Right hindlimb (tissue), 1 donor: ENCODE measurements at regions not wholly inside any gene's neighbourhood (a gene's known extent, or its start where the extent isn't known, plus 50 kb on each side); places are given as distances from the start of the nearest gene placed in this dataset.
"Not testable (repeated sequence)": the region's sequence is repeated elsewhere in the genome, so short reads cannot be mapped to it uniquely, and the experiment has no call there.

Source experiments
- DNase-seq: peaks from one replicate; pipeline ENCODE4 v3.0.0-alpha.2; 2018

DNA sequence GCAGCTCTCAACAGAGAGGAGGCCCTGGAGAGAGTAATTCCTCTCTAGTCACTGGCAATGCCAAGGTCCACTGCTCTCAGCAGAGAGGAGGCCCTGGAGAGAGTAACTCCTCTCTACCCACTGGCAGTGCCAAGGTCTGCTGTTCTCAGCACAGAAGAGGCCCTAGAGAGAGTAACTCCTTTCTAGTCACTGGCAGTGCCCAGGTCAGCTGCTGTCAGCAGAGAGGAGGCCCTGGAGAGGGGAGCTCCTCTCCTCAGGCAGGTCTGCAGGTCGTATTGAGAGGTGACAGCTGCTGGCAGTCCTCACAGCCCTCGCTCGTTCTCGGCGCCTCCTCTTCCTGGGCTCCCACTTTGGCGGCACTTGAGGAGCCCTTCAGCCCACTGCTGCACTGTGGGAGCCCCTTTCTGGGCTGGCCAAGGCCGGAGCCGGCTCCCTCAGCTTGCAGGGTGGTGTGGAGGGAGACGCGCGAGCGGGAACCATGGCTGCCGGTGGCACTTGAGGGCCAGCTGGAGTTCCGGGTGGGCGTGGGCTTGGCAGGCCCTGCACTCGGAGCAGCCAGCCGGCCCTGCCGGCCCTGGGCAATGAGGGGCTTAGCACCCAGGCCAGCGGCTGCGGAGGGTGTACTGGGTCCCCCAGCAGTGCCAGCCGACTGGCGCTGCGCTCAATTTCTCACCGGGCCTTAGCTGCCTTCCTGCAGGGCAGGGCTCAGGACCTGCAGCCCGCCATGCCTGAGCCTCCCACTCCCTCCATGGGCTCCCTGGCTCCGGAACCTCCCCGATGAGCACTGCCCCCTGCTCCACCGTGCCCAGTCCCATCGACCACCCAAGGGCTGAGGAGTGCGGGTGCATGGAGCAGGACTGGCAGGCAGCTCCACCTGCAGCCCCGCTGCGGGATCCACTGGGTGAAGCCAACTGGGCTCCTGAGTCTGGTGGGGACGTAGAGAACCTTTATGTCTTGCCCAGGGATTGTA lies 642.9 kb downstream of the PRR16 start:
- DNase-seq, result not testable (repeated sequence)

DNA sequence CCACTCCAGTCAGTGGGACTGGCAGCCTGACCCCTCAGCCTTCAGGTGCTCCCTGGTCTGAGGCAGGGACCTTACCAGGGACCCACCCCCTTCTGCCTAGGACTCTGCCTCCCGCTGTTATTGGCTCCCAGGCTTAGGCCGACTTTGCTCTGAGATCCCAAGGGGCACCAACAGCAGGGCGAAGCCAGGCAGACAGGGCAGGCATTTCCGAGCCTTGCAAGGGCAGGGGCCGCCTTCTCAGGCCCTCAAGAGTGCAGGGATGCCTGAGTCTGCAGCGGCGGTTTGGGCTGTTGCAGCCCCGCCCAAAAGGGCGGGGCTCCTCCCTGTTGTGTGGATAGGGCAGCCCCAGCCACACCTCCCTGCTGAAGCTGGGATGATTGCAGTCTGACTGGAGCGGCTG lies 644.6 kb downstream of the PRR16 start:
- no peak for DNase-seq

- DNase-seq, result no peak
Observed at GRCh38 chr5:121109817-121110216, 645.7 kb downstream of the PRR16 start.

GRCh38 chr5:121121786-121122185 lies 657.7 kb downstream of the PRR16 start:
- DNase-seq, result no peak

DNA sequence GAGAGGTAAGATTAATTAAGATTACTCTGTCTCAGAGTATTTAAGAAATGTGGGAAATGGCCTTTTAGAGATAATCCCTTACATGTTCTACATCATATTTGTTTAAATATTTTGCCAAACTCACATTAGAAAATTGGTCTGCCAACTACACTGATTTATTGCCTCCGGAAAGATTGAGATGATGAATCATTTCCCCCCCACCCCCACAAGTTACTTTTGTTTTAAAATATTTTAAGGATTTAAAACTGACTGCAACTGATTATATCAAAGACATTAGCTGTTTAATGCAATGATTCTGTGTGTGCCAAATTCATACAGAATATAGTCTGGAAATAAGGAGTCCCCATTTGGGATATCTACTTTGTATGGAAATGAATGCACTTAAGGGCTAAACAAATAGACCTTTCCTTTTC lies 674.4 kb downstream of the PRR16 start:
- no peak for DNase-seq

DNA sequence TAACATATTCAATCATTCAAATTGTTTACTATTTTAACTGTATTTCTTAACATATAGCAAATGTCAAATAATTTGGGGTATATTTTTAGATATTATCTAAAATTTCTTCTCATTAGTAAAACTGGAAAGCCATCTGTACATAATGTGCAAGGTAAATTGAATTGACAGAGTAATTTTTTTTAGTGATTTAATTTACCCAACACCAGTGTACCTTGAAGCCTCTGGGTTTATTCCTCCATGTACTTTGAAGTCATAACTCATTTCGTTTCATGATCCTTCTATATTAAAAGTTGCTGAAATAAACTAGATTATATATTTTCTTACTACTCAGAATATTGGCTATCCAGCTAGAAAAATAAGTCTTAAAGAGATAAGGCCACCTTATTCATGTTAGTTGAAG lies 674.9 kb downstream of the PRR16 start:
- no peak for DNase-seq

DNA sequence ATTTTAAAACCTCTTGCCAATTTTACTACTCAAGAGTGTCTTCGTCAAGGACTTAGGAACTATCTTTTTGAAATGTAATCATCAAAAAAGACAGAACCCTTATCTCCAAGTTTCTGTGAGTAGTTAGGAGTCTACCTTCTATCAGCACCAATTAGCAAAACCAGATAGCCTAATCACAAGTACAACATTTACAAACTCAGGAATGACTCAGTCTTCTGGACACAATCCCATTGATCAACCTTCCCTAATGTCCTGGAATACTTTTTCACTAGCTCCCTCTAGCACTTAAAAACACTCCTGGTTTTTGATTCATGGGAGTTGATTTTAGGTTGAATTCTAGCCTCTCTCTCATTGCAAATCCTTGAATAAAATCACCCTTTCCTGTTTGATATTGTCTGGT lies 680.7 kb downstream of the PRR16 start:
- no peak for DNase-seq

DNA sequence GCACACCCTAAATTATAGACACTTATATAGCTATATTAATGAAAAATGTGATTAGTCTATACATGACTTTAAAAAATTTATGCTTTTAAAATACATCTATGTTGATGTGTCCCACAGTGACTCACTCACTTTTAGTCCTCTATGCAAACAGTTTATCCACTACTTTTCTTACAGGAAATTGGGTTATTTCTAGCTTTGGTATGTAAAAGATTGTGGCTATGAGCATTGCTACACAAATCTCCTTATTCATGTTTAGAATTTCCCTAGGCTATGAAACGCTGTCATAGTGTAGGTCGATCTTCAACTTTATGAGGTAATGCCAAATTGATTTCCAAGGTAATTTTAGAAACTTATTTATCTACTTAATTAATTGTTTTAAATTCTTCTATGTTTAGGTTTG lies 687.4 kb downstream of the PRR16 start:
- DNase-seq, result no peak

DNA sequence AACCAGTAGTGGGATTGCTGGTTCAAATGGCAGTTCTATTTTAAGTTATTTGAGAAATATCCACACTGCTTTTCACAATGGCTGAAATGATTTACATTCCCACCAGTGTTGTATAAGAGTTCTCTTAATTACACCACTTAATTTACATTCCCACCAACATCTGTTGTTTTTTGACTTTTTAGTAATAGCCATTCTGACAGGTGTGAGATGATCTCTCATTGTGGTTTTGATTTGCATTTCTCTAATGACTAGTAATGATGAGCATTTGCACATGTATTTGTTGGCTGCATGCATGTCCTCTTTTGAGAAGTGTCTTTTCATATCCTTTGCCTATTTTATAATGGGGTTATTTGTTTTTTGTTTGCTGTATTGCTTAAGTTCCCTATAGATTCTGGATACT lies 688.3 kb downstream of the PRR16 start:
- DNase-seq, result no peak

DNA sequence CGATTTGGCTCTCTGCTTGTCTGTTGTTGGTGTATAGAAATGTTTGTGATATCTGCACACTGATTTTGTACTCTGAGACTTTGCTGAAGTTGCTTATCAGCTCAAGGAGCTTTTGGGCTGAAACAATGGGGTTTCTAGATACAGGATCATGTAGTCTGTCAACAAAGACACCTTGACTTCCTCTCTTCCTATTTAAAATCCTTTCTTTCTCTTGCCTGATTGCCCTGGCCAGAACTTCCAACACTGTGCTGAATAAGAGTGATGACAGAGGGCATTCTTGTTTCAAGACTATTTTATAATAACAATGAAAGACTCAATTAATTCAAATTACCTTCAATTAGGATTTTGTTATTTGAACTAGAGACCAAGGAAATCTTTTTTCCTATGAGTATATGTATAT lies 692.5 kb downstream of the PRR16 start:
- DNase-seq, result no peak

DNA sequence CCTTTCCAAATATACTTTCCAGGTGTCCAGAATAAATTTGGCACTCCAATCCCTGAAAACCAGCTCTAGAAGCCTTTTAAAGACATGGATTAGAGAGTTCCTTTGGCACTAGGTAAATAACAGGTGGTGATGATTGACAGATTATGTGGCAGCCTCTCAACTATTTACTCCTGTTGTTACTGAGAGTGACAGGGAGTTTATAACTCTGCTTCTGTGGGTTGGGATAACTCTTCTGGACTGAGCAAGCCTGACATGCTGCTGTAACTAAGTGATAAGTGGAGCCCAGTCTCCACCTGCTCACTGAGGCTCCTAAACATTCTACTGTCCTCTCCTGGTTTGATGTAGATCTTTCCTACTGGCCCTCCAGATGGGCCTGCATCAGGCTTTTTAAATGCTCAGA lies 693.2 kb upstream of the FTMT start:
- DNase-seq, result no peak

GRCh38 chr5:121160591-121160990 lies 691.1 kb upstream of the FTMT start:
- DNase-seq, result no peak

GRCh38 chr5:121164632-121165031 lies 687.0 kb upstream of the FTMT start:
- no peak for DNase-seq

GRCh38 chr5:121171361-121171760 lies 680.3 kb upstream of the FTMT start:
- no peak for DNase-seq

DNA sequence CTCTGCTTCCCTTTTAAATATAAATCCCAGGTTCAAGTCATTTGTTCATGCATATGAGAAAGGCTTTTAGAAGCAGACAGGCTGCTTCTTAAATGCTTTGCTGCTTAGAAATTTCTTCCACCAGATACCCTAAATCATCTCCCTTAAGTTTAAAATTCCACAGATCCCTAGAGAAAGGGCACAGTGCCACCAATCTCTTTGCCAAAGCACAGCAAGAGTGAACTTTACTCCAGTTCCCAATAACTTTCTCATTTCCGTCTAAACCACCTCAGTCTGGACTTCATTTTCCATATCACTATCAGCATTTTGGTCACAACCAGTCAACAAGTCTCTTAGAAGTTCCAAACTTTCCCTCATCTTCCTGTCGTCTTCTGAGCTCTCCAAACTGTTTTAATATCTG lies 679.8 kb upstream of the FTMT start:
- DNase-seq, result no peak

- DNase-seq, result no peak
Observed at GRCh38 chr5:121174351-121174750, 677.3 kb upstream of the FTMT start.

- DNase-seq, result no peak
Observed at GRCh38 chr5:121175986-121176385, 675.7 kb upstream of the FTMT start.

DNA sequence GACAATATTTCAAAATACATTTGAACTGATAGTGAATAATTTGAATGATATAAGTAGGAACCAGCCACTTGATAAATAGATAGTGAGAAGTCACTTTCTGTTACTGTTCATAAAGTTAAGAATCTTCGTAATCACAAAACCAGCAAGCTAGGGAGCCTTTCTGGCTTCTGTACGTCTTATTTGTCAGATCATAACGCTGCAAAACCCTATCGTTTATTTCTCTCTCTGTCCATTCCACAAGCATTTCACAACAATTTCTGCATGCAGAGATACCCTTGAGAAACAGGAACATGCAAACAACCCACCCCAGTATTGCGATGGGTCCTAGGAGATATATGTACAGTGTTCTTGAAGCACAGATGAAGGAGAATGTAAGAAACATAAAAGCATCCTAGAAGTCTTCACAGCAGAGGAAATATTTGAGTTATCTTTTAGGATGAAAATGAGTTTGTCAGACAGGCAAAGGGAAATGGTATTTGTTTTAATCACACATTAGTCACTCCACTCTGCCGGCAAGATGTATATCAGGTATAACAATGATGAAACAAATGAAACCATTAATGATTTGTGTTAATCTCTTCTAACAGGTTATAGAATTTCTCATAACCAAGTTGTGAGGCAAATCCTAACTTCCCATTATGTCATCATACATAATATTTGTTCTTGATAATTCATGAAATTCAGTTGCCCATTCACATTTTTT lies 668.7 kb upstream of the FTMT start:
- no peak for DNase-seq

DNA sequence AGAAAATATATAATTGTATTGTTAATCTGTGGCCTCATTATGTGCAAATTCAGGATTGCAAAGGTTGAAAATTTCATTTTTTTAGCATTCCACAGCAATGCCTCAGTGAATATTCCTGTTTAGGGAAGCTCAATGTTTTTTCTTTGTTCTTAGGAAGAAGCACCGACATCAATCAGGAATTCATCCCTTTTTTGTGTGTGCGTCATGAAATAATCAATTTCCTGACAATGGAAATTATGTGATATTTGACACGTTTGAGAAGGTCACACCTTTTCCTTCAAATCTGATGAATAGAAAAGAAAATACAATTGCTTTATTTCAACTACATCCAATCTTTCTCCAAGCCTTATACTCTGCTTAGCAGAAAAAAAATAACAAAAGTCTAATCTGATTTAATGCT lies 662.8 kb upstream of the FTMT start:
- no peak for DNase-seq

DNA sequence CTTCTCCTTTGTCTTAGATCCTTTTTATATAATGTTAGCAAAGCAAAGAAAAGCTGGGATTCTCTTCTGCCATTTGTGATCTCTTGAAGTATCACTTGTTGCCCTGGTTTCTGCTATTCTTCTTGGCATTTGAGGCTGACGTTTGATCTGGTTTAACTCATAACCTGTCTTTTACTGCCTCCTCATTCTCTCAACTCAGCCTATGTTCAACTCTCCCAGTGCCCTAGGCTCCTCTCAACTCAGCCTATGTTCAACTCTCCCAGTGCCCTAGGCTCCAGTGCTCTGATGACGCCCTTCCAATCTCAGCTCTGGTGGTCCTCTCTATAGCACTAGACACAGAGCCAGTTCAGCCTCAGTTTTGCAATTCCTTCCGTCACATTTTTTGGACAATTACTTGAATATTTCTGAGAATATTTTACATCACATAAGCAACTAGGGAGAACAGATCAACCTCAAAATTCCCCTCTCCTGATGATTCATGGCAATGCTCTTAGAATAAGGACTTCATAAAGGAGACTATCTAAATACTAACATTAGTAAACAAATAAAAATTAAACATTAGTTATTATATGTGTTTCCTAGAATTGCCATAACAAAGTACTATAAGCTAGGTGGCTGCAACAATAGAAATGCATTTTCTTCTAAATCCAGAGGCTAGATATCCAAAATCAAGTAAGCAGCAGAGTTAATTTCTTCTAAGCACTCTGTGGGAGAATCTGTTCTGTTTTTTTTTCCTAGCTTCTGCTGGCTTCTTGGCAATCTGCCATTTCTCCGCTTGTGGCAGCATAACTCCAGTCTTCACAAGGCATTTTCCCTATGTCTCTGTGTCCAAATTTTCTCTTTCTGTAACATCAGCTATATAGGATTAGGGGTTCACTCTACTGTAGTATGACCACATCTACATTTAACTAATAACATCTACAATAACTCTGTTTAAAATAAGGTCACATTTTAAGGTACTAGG lies 662.1 kb upstream of the FTMT start:
- DNase-seq, result no peak

DNA sequence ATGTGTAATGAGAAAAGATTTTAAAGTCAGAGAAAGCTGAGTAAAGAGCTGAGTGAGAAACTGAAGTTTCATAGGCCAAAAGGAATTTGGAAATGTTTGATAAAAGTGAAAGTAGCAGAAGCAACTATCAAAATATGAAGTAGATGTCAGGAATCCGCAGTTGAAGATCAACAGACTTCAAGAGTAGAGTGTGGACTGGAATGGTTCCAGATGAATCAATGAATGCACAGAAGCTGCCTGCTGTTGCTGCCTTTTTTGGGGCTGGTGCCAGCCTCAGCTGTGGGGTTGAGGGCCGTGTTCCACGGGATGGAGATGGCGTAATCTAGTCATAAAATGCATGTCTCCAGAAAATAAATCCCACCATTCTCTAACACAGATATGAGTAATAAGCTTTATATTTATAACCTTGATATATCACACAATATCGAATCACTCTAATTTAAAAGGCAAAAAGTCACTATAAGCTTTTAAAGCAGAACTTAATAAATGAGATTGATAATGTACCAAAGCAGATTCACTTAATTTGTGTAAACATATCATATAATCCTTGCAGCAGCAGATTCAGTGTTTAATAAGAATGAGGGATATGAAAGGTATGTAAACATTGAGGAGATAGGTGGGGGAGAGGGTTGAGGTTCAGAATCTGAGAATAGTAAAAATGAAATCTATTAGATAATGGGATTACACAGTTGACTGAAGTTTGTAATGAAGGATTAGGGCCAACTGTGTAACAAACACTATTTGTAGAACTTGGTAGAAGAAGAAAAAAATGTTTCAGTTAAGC lies 652.3 kb upstream of the FTMT start:
- peak; percentile 55 for DNase-seq

GRCh38 chr5:121218086-121218485 lies 633.6 kb upstream of the FTMT start:
- no peak for DNase-seq
